ENCODE measurements at regions not wholly inside any gene's neighbourhood (a gene's known extent, or its start where the extent isn't known, plus 50 kb on each side); places are given as distances from the start of the nearest gene placed in this dataset.

DNA sequence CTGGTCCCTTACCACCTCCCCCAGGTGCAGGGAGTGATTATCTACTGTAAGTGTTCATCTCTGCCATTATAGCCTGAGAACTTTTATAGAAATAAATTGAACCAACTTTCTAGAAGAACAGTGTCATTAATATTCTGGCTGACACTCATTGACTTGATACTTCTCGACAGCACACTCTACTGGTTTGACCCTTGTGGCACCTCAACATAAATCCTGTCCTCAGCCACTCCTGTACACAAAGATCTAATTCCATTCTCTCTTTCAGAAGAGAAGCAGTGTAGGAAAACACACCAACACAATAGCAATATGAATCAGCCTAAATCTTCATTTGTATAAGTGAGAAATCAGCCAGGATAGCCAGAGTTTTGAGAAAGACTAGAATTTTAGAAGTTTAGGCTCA, 417.7 kb downstream of the TAF11L14 start:
- TF ChIP-seq, protein P1, sequence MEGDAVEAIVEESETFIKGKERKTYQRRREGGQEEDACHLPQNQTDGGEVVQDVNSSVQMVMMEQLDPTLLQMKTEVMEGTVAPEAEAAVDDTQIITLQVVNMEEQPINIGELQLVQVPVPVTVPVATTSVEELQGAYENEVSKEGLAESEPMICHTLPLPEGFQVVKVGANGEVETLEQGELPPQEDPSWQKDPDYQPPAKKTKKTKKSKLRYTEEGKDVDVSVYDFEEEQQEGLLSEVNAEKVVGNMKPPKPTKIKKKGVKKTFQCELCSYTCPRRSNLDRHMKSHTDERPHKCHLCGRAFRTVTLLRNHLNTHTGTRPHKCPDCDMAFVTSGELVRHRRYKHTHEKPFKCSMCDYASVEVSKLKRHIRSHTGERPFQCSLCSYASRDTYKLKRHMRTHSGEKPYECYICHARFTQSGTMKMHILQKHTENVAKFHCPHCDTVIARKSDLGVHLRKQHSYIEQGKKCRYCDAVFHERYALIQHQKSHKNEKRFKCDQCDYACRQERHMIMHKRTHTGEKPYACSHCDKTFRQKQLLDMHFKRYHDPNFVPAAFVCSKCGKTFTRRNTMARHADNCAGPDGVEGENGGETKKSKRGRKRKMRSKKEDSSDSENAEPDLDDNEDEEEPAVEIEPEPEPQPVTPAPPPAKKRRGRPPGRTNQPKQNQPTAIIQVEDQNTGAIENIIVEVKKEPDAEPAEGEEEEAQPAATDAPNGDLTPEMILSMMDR (IDR thresholded peaks at IDR 0.05; ENCODE audit: borderline replicate concordance, extremely low read depth, low read length, poor library complexity, severe bottlenecking), result no peak
- no peak for TF ChIP-seq EZH2 (IDR thresholded peaks at IDR 0.05; ENCODE audit: borderline replicate concordance, low read depth, low read length, severe bottlenecking)

Measured in DND-41 (cell line).